ENCODE measurements at regions not wholly inside any gene's neighbourhood (a gene's known extent, or its start where the extent isn't known, plus 50 kb on each side); places are given as distances from the start of the nearest gene placed in this dataset.

- Mint-ChIP-seq H3K27ac (no peak overlapping the region), H3K27me3 (peaks cover 15 to 19% of the 10 kb centered on the region in 2 donors), H3K36me3 (no peaks in the 10 kb centered on the region), H3K4me3 (no peak overlapping the region), H3K4me1 (peaks cover 0 to 1% (median 0%) of the 10 kb centered on the region in 4 donors), H3K9me3 (peaks cover 0 to 4% (median 0%) of the 10 kb centered on the region in 8 donors)
- H3K4me3 ChIP-seq (ENCODE audit: low read length in 2 of 2) = no peak overlapping the region
- no peaks in the 10 kb centered on the region for H3K9me3 ChIP-seq (ENCODE audit: control insufficient read depth in 1 of 2, low read length in 2 of 2)
- ChIA-PET POLR2A (ENCODE audit: partially characterized antibody) (no interaction called here), CTCF (ENCODE audit: partially characterized antibody) (interaction anchor here (1.5 kb wide), 1 partner anchor 739 kb away, joined by 6 read pairs; no protein-coding TSS in a partner anchor)
- H3K27me3 ChIP-seq (ENCODE audit: insufficient read depth, low read length) = no peaks in the 10 kb centered on the region
- intact Hi-C loops (cut with micrococcal nuclease) = no loop called here
- no peaks in the 10 kb centered on the region for H3K4me1 ChIP-seq (ENCODE audit: insufficient read depth, low read length)
- no peak overlapping the region for H3K27ac ChIP-seq (ENCODE audit: low read depth, low read length)
- H3K36me3 ChIP-seq (ENCODE audit: insufficient read depth, low read length) = no peaks in the 10 kb centered on the region
- DNase-seq = no peak
Measured at GRCh38 chr10:118234683-118235082, 107.4 kb downstream of the FAM204A start.

- Histone ChIP-seq H3K9me3 (ENCODE audit: control insufficient read depth in 1 of 2, low read length in 2 of 2) (no peaks in the 10 kb centered on the region), H3K4me3 (ENCODE audit: low read length in 2 of 2) (no peak overlapping the region), H3K36me3 (ENCODE audit: insufficient read depth, low read length) (no peaks in the 10 kb centered on the region), H3K27me3 (ENCODE audit: insufficient read depth, low read length) (no peaks in the 10 kb centered on the region), H3K4me1 (ENCODE audit: insufficient read depth, low read length) (no peaks in the 10 kb centered on the region), H3K27ac (ENCODE audit: low read depth, low read length) (no peak overlapping the region)
- H3K27me3 Mint-ChIP-seq = peaks cover 3 to 8% of the 10 kb centered on the region in 2 donors
- DNase-seq = no peak
- peaks cover 0 to 15% (median 2%) of the 10 kb centered on the region in 8 donors for H3K9me3 Mint-ChIP-seq
- no peak overlapping the region for H3K4me3 Mint-ChIP-seq
- intact Hi-C loops (cut with micrococcal nuclease) = no loop called here
- no peaks in the 10 kb centered on the region for H3K36me3 Mint-ChIP-seq
- ChIA-PET CTCF (ENCODE audit: partially characterized antibody) (no interaction called here), POLR2A (ENCODE audit: partially characterized antibody) (no interaction called here)
- H3K4me1 Mint-ChIP-seq = no peaks in the 10 kb centered on the region
- H3K27ac Mint-ChIP-seq = no peak overlapping the region
Measured at GRCh38 chr10:118220346-118220850, 121.7 kb downstream of the FAM204A start.

DNA sequence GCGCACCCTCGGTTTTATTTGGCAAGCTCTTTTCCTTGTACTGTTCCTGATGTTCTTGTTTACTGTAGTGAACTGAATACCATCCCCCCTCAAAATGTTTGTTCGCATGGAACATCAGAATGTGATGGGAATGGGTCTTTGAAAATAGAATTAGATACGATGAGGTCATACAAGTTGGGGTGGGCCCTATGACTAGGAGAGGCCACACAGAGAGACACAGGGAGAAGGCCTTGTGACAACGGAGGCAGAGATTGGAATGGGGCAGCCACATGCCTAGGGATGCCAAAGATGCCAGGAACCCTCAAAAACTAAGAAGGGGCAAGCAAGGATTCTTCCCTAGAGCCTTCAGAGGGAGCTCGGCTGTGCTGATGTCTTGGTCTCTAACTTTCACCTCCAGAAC, 123.6 kb downstream of the FAM204A start:
- DNase-seq = no peak
- H3K4me1 Mint-ChIP-seq = peaks cover 0 to 1% (median 0%) of the 10 kb centered on the region in 4 donors
- H3K36me3 Mint-ChIP-seq = no peaks in the 10 kb centered on the region
- no peak overlapping the region for H3K4me3 Mint-ChIP-seq
- H3K27ac ChIP-seq (ENCODE audit: low read depth, low read length) = no peak overlapping the region
- peaks cover 0 to 5% (median 0%) of the 10 kb centered on the region in 8 donors for H3K9me3 Mint-ChIP-seq
- POLR2A ChIA-PET (ENCODE audit: partially characterized antibody) = no interaction called here
- H3K27ac Mint-ChIP-seq = no peak overlapping the region
- CTCF ChIA-PET (ENCODE audit: partially characterized antibody) = no interaction called here
- no peaks in the 10 kb centered on the region for H3K27me3 ChIP-seq (ENCODE audit: insufficient read depth, low read length)
- H3K36me3 ChIP-seq (ENCODE audit: insufficient read depth, low read length) = no peaks in the 10 kb centered on the region
- no peaks in the 10 kb centered on the region for H3K9me3 ChIP-seq (ENCODE audit: control insufficient read depth in 1 of 2, low read length in 2 of 2)
- H3K4me1 ChIP-seq (ENCODE audit: insufficient read depth, low read length) = no peaks in the 10 kb centered on the region
- H3K4me3 ChIP-seq (ENCODE audit: low read length in 2 of 2) = no peak overlapping the region
- peaks cover 8 to 12% of the 10 kb centered on the region in 2 donors for H3K27me3 Mint-ChIP-seq
- intact Hi-C loops (cut with micrococcal nuclease) = no loop called here

DNA sequence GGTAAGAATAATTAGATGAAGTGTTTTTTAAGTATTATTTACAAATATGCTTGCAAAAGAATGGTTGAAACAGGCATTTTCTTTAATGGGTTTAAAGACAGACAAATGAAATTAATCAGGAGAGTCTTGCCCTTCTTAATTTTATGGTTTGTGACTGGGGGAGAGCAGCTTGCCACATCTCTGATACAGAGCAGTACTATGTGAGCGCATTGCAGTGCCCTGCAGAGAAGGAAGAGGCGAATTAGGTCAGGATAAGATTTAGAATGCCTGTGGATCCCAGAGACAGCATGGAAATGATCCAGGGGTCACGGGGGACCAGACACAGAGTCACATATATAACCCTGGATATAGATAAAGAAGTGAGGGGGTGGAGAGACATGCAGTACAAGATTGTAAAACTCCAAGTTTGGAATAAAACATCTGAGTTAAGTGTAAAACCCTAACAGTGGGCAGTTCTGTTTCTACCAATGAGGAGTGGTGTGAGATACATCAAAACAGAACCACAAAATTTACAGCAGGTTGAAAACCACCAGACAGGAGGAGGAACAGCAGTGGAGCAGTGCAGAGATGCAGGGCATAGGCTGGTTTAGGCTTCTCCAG, 125.5 kb downstream of the FAM204A start:
- Histone ChIP-seq H3K27me3 (ENCODE audit: insufficient read depth, low read length) (no peaks in the 10 kb centered on the region), H3K4me3 (ENCODE audit: low read length in 2 of 2) (no peak overlapping the region), H3K9me3 (ENCODE audit: control insufficient read depth in 1 of 2, low read length in 2 of 2) (no peaks in the 10 kb centered on the region), H3K36me3 (ENCODE audit: insufficient read depth, low read length) (no peaks in the 10 kb centered on the region), H3K4me1 (ENCODE audit: insufficient read depth, low read length) (no peaks in the 10 kb centered on the region), H3K27ac (ENCODE audit: low read depth, low read length) (no peak overlapping the region)
- H3K36me3 Mint-ChIP-seq = no peaks in the 10 kb centered on the region
- peaks cover 11 to 15% of the 10 kb centered on the region in 2 donors for H3K27me3 Mint-ChIP-seq
- H3K4me3 Mint-ChIP-seq = no peak overlapping the region
- peak overlapping the region in 1 of 7 donors; percentile 75 for H3K27ac Mint-ChIP-seq
- H3K4me1 Mint-ChIP-seq = peaks cover 0 to 1% (median 0%) of the 10 kb centered on the region in 4 donors
- POLR2A ChIA-PET (ENCODE audit: partially characterized antibody) = no interaction called here
- intact Hi-C loops (cut with micrococcal nuclease) = no loop called here
- CTCF ChIA-PET (ENCODE audit: partially characterized antibody) = no interaction called here
- peaks cover 0 to 2% (median 0%) of the 10 kb centered on the region in 8 donors for H3K9me3 Mint-ChIP-seq
- no peak for DNase-seq

- Histone ChIP-seq H3K36me3 (ENCODE audit: insufficient read depth, low read length) (no peaks in the 10 kb centered on the region), H3K4me1 (ENCODE audit: insufficient read depth, low read length) (no peaks in the 10 kb centered on the region), H3K9me3 (ENCODE audit: control insufficient read depth in 1 of 2, low read length in 2 of 2) (no peaks in the 10 kb centered on the region), H3K27ac (ENCODE audit: low read depth, low read length) (no peak overlapping the region), H3K4me3 (ENCODE audit: low read length in 2 of 2) (no peak overlapping the region), H3K27me3 (ENCODE audit: insufficient read depth, low read length) (no peaks in the 10 kb centered on the region)
- Mint-ChIP-seq H3K4me3 (no peak overlapping the region), H3K4me1 (peaks cover 0 to 1% (median 0%) of the 10 kb centered on the region in 4 donors), H3K9me3 (no peaks in the 10 kb centered on the region), H3K27ac (no peak overlapping the region), H3K36me3 (no peaks in the 10 kb centered on the region), H3K27me3 (peaks cover 11 to 15% of the 10 kb centered on the region in 2 donors)
- ChIA-PET POLR2A (ENCODE audit: partially characterized antibody) (no interaction called here), CTCF (ENCODE audit: partially characterized antibody) (no interaction called here)
- no peak for DNase-seq
- intact Hi-C loops (cut with micrococcal nuclease) = no loop called here
Measured at GRCh38 chr10:118216020-118216419, 126.1 kb downstream of the FAM204A start.

DNA sequence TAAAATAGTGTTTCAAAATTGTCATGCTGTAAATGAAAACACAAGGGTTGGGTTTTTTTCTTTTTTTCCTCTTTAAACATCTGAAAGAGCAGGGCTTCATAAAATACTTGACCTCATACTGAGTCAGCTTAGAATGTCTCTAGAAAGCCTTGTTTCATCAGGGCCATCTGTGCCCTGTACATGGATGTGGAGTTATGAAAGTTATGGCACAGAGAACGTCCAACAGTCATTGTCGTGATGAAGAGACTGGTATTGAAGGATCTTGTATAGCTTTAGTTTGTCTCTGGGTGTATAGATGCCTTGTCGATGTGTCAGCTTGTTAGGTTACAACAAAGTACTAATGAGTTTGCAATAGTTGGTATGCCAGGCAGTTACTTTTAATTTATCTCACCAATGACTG, 127.3 kb downstream of the FAM204A start:
- Histone ChIP-seq H3K36me3 (ENCODE audit: insufficient read depth, low read length) (no peaks in the 10 kb centered on the region), H3K27me3 (ENCODE audit: insufficient read depth, low read length) (no peaks in the 10 kb centered on the region), H3K4me1 (ENCODE audit: insufficient read depth, low read length) (no peaks in the 10 kb centered on the region), H3K4me3 (ENCODE audit: low read length in 2 of 2) (no peak overlapping the region), H3K9me3 (ENCODE audit: control insufficient read depth in 1 of 2, low read length in 2 of 2) (no peaks in the 10 kb centered on the region), H3K27ac (ENCODE audit: low read depth, low read length) (no peak overlapping the region)
- no peaks in the 10 kb centered on the region for H3K9me3 Mint-ChIP-seq
- intact Hi-C loops (cut with micrococcal nuclease) = no loop called here
- POLR2A ChIA-PET (ENCODE audit: partially characterized antibody) = no interaction called here
- no peak for DNase-seq
- peaks cover 0 to 1% (median 0%) of the 10 kb centered on the region in 4 donors for H3K4me1 Mint-ChIP-seq
- peaks cover 11 to 16% of the 10 kb centered on the region in 2 donors for H3K27me3 Mint-ChIP-seq
- H3K4me3 Mint-ChIP-seq = no peak overlapping the region
- H3K36me3 Mint-ChIP-seq = no peaks in the 10 kb centered on the region
- CTCF ChIA-PET (ENCODE audit: partially characterized antibody) = no interaction called here
- no peak overlapping the region for H3K27ac Mint-ChIP-seq

GRCh38 chr10:118213436-118213835, 128.7 kb downstream of the FAM204A start:
- Mint-ChIP-seq H3K36me3 (no peaks in the 10 kb centered on the region), H3K9me3 (no peaks in the 10 kb centered on the region), H3K4me1 (peaks cover 0 to 1% (median 0%) of the 10 kb centered on the region in 4 donors), H3K27ac (no peak overlapping the region), H3K27me3 (peaks cover 10 to 18% of the 10 kb centered on the region in 2 donors), H3K4me3 (no peak overlapping the region)
- H3K9me3 ChIP-seq (ENCODE audit: control insufficient read depth in 1 of 2, low read length in 2 of 2) = no peaks in the 10 kb centered on the region
- H3K27ac ChIP-seq (ENCODE audit: low read depth, low read length) = no peak overlapping the region
- intact Hi-C loops (cut with micrococcal nuclease) = no loop called here
- no peaks in the 10 kb centered on the region for H3K36me3 ChIP-seq (ENCODE audit: insufficient read depth, low read length)
- no peak overlapping the region for H3K4me3 ChIP-seq (ENCODE audit: low read length in 2 of 2)
- H3K4me1 ChIP-seq (ENCODE audit: insufficient read depth, low read length) = no peaks in the 10 kb centered on the region
- ChIA-PET POLR2A (ENCODE audit: partially characterized antibody) (no interaction called here), CTCF (ENCODE audit: partially characterized antibody) (interaction anchor here (0.6 kb wide), 1 partner anchor 1426 kb away, joined by 3 read pairs; no protein-coding TSS in a partner anchor)
- H3K27me3 ChIP-seq (ENCODE audit: insufficient read depth, low read length) = no peaks in the 10 kb centered on the region
- no peak for DNase-seq
